ENCODE measurements at regions not wholly inside any gene's neighbourhood (a gene's known extent, or its start where the extent isn't known, plus 50 kb on each side); places are given as distances from the start of the nearest gene placed in this dataset.
"Not testable (repeated sequence)": the region's sequence is repeated elsewhere in the genome, so short reads cannot be mapped to it uniquely, and the experiment has no call there.

GRCh38 chr10:26621243-26621888 is 76.1 kb upstream of the PDSS1 start:
- Histone ChIP-seq H3K27ac (ENCODE audit: low read depth, low read length) (no peak overlapping the region), H3K4me3 (ENCODE audit: low read depth, low read length) (no peak overlapping the region), H3K27me3 (ENCODE audit: control insufficient read depth, insufficient read depth, low read length) (peaks cover 11% of the 10 kb centered on the region), H3K4me1 (ENCODE audit: control insufficient read depth, insufficient read depth, low read length) (no peaks in the 10 kb centered on the region), H3K9me3 (ENCODE audit: control insufficient read depth, insufficient read depth, low read length) (no peaks in the 10 kb centered on the region), H3K36me3 (ENCODE audit: control insufficient read depth, insufficient read depth, low read length) (no peaks in the 10 kb centered on the region), H3K9ac (ENCODE audit: low read depth, low read length) (no peak overlapping the region)

- peaks cover 11% of the 10 kb centered on the region for H3K27me3 ChIP-seq (ENCODE audit: control insufficient read depth, insufficient read depth, low read length)
Measured at GRCh38 chr10:26621889-26622711, 75.4 kb upstream of the PDSS1 start.

GRCh38 chr10:26622891-26623290 is 74.6 kb upstream of the PDSS1 start:
- Histone ChIP-seq H3K4me1 (ENCODE audit: control insufficient read depth, insufficient read depth, low read length) (no peaks in the 10 kb centered on the region), H3K27me3 (ENCODE audit: control insufficient read depth, insufficient read depth, low read length) (peaks cover 11% of the 10 kb centered on the region), H3K9me3 (ENCODE audit: control insufficient read depth, insufficient read depth, low read length) (no peaks in the 10 kb centered on the region), H3K27ac (ENCODE audit: low read depth, low read length) (no peak overlapping the region), H3K9ac (ENCODE audit: low read depth, low read length) (no peak overlapping the region), H3K4me3 (ENCODE audit: low read depth, low read length) (peak overlapping the region; percentile 72; the same call in 1 of the 2 replicates), H3K36me3 (ENCODE audit: control insufficient read depth, insufficient read depth, low read length) (no peaks in the 10 kb centered on the region)

More at GRCh38 chr10:26621889-26622711, 75.4 kb upstream of the PDSS1 start:
- Histone ChIP-seq H3K9ac (ENCODE audit: low read depth, low read length) (peak overlapping the region; percentile 33; the same call in 1 of the 2 replicates), H3K36me3 (ENCODE audit: control insufficient read depth, insufficient read depth, low read length) (no peaks in the 10 kb centered on the region), H3K4me3 (ENCODE audit: low read depth, low read length) (peak overlapping the region; percentile 72), H3K9me3 (ENCODE audit: control insufficient read depth, insufficient read depth, low read length) (no peaks in the 10 kb centered on the region), H3K27ac (ENCODE audit: low read depth, low read length) (no peak overlapping the region), H3K4me1 (ENCODE audit: control insufficient read depth, insufficient read depth, low read length) (no peaks in the 10 kb centered on the region)

GRCh38 chr10:26624006-26624405 is 73.5 kb upstream of the PDSS1 start:
- Histone ChIP-seq H3K9ac (ENCODE audit: low read depth, low read length) (no peak overlapping the region), H3K4me3 (ENCODE audit: low read depth, low read length) (no peak overlapping the region), H3K9me3 (ENCODE audit: control insufficient read depth, insufficient read depth, low read length) (no peaks in the 10 kb centered on the region), H3K4me1 (ENCODE audit: control insufficient read depth, insufficient read depth, low read length) (no peaks in the 10 kb centered on the region), H3K27me3 (ENCODE audit: control insufficient read depth, insufficient read depth, low read length) (peaks cover 11% of the 10 kb centered on the region), H3K27ac (ENCODE audit: low read depth, low read length) (no peak overlapping the region), H3K36me3 (ENCODE audit: control insufficient read depth, insufficient read depth, low read length) (no peaks in the 10 kb centered on the region)

- Histone ChIP-seq H3K9ac (ENCODE audit: low read depth, low read length) (no peak overlapping the region), H3K36me3 (ENCODE audit: control insufficient read depth, insufficient read depth, low read length) (no peaks in the 10 kb centered on the region), H3K4me1 (ENCODE audit: control insufficient read depth, insufficient read depth, low read length) (no peaks in the 10 kb centered on the region), H3K27me3 (ENCODE audit: control insufficient read depth, insufficient read depth, low read length) (peaks cover 11% of the 10 kb centered on the region), H3K4me3 (ENCODE audit: low read depth, low read length) (no peak overlapping the region), H3K9me3 (ENCODE audit: control insufficient read depth, insufficient read depth, low read length) (no peaks in the 10 kb centered on the region), H3K27ac (ENCODE audit: low read depth, low read length) (no peak overlapping the region)
Measured at GRCh38 chr10:26626066-26626465, 71.4 kb upstream of the PDSS1 start.

- Histone ChIP-seq H3K9ac (ENCODE audit: low read depth, low read length) (no peak overlapping the region), H3K4me1 (ENCODE audit: control insufficient read depth, insufficient read depth, low read length) (no peaks in the 10 kb centered on the region), H3K4me3 (ENCODE audit: low read depth, low read length) (no peak overlapping the region), H3K9me3 (ENCODE audit: control insufficient read depth, insufficient read depth, low read length) (no peaks in the 10 kb centered on the region), H3K27ac (ENCODE audit: low read depth, low read length) (no peak overlapping the region), H3K36me3 (ENCODE audit: control insufficient read depth, insufficient read depth, low read length) (no peaks in the 10 kb centered on the region), H3K27me3 (ENCODE audit: control insufficient read depth, insufficient read depth, low read length) (no peaks in the 10 kb centered on the region; the same call in 1 of the 2 replicates)
Measured at GRCh38 chr10:26627324-26627723, 70.2 kb upstream of the PDSS1 start.

GRCh38 chr10:26628395-26628794 is 69.1 kb upstream of the PDSS1 start:
- Histone ChIP-seq H3K9ac (ENCODE audit: low read depth, low read length) (no peak overlapping the region), H3K4me3 (ENCODE audit: low read depth, low read length) (no peak overlapping the region), H3K9me3 (ENCODE audit: control insufficient read depth, insufficient read depth, low read length) (no peaks in the 10 kb centered on the region), H3K27ac (ENCODE audit: low read depth, low read length) (no peak overlapping the region), H3K27me3 (ENCODE audit: control insufficient read depth, insufficient read depth, low read length) (no peaks in the 10 kb centered on the region), H3K36me3 (ENCODE audit: control insufficient read depth, insufficient read depth, low read length) (no peaks in the 10 kb centered on the region), H3K4me1 (ENCODE audit: control insufficient read depth, insufficient read depth, low read length) (no peaks in the 10 kb centered on the region)

- H3K36me3 ChIP-seq (ENCODE audit: control insufficient read depth, insufficient read depth, low read length); H3K4me1 ChIP-seq (ENCODE audit: control insufficient read depth, insufficient read depth, low read length); H3K27ac ChIP-seq (ENCODE audit: low read depth, low read length); H3K9ac ChIP-seq (ENCODE audit: low read depth, low read length); H3K9me3 ChIP-seq (ENCODE audit: control insufficient read depth, insufficient read depth, low read length); H3K27me3 ChIP-seq (ENCODE audit: control insufficient read depth, insufficient read depth, low read length); H3K4me3 ChIP-seq (ENCODE audit: low read depth, low read length): not testable (repeated sequence)
Measured at GRCh38 chr10:26632171-26632570, 65.3 kb upstream of the PDSS1 start.

- not testable (repeated sequence) for H3K27ac ChIP-seq (ENCODE audit: low read depth, low read length); H3K36me3 ChIP-seq (ENCODE audit: control insufficient read depth, insufficient read depth, low read length); H3K9me3 ChIP-seq (ENCODE audit: control insufficient read depth, insufficient read depth, low read length); H3K4me1 ChIP-seq (ENCODE audit: control insufficient read depth, insufficient read depth, low read length); H3K27me3 ChIP-seq (ENCODE audit: control insufficient read depth, insufficient read depth, low read length); H3K9ac ChIP-seq (ENCODE audit: low read depth, low read length); H3K4me3 ChIP-seq (ENCODE audit: low read depth, low read length)
Measured at GRCh38 chr10:26634111-26634510, 63.4 kb upstream of the PDSS1 start.

GRCh38 chr10:26637521-26638275 is 59.8 kb upstream of the PDSS1 start:
- no peak overlapping the region for H3K9ac ChIP-seq (ENCODE audit: low read depth, low read length)
- H3K27ac ChIP-seq (ENCODE audit: low read depth, low read length), result no peak overlapping the region
- H3K4me3 ChIP-seq (ENCODE audit: low read depth, low read length), result no peak overlapping the region
- H3K9me3 ChIP-seq (ENCODE audit: control insufficient read depth, insufficient read depth, low read length), result no peaks in the 10 kb centered on the region
- no peaks in the 10 kb centered on the region for H3K36me3 ChIP-seq (ENCODE audit: control insufficient read depth, insufficient read depth, low read length)
- no peaks in the 10 kb centered on the region; the same call in 1 of the 2 replicates for H3K4me1 ChIP-seq (ENCODE audit: control insufficient read depth, insufficient read depth, low read length)
- no peaks in the 10 kb centered on the region for H3K27me3 ChIP-seq (ENCODE audit: control insufficient read depth, insufficient read depth, low read length)

GRCh38 chr10:26640391-26640790 is 57.1 kb upstream of the PDSS1 start:
- Histone ChIP-seq H3K27me3 (ENCODE audit: control insufficient read depth, insufficient read depth, low read length) (no peaks in the 10 kb centered on the region), H3K4me1 (ENCODE audit: control insufficient read depth, insufficient read depth, low read length) (no peaks in the 10 kb centered on the region; the same call in 1 of the 2 replicates), H3K9me3 (ENCODE audit: control insufficient read depth, insufficient read depth, low read length) (no peaks in the 10 kb centered on the region), H3K27ac (ENCODE audit: low read depth, low read length) (no peak overlapping the region), H3K36me3 (ENCODE audit: control insufficient read depth, insufficient read depth, low read length) (no peaks in the 10 kb centered on the region), H3K4me3 (ENCODE audit: low read depth, low read length) (no peak overlapping the region), H3K9ac (ENCODE audit: low read depth, low read length) (no peak overlapping the region)

Measured in HUES48 (cell line).